Ascending aorta (tissue), 2 donors: ENCODE measurements at regions not wholly inside any gene's neighbourhood (a gene's known extent, or its start where the extent isn't known, plus 50 kb on each side); places are given as distances from the start of the nearest gene placed in this dataset.

Experiments
- DNase-seq, 2 donors: peaks; one replicate each; pipeline ENCODE4 v3.0.0-alpha.2; 2019; ENCODE audit warnings: low spot score in 2 of 2
- H3K27ac ChIP-seq, 2 donors: fragments of 200-600 bp; sonication (generic); one replicate each; pipeline ENCODE4 v1.5.1; 2016 to 2017; ENCODE audit warnings: mild to moderate bottlenecking in 1 of 2
- H3K27me3 ChIP-seq: fragments of 200-600 bp; sonication (generic); one replicate; pipeline ENCODE4 v1.5.1; 2017
- H3K36me3 ChIP-seq, 2 donors: fragments of 200-600 bp; sonication (generic); one replicate each; pipeline ENCODE4 v1.5.1; 2016
- H3K4me1 ChIP-seq, 2 donors: fragments of 200-600 bp; sonication (generic); one replicate each; pipeline ENCODE4 v1.5.1; 2016 to 2017; ENCODE audit warnings: mild to moderate bottlenecking in 1 of 2
- H3K4me3 ChIP-seq, 2 donors: fragments of 200-600 bp; sonication (generic); one replicate each; pipeline ENCODE4 v1.5.1; 2016 to 2017; ENCODE audit warnings: mild to moderate bottlenecking in 1 of 2
- H3K9me3 ChIP-seq, 2 donors: fragments of 200-600 bp; sonication (generic); one replicate each; pipeline ENCODE4 v1.5.1; 2016
- CTCF ChIP-seq, 3 experiments: fragments of 200-600 bp in 2 of 3; fragments of 450-650 bp in 1 of 3; sonication (generic) in 2 of 3; IDR thresholded peaks; one replicate each; pipeline ENCODE4 v1.5.1; 2016 to 2019; ENCODE audit warnings: antibody characterized with exemption in 3 of 3, mild to moderate bottlenecking in 1 of 3, moderate library complexity in 1 of 3
- intact Hi-C: fragments of 100-400 bp; cut with DNase I; formaldehyde crosslinking; loops from one replicate; pipeline ENCODE4 v1.15.1; 2023

- Histone ChIP-seq H3K27me3 (no peaks in the 10 kb centered on the region), H3K27ac (no peak overlapping the region)
- intact Hi-C loops = no loop called here
Measured at GRCh38 chr5:29015523-29015922, 1977.1 kb upstream of the CDH9 start.

GRCh38 chr5:29005386-29005785, 1967.0 kb upstream of the CDH9 start:
- no peaks in the 10 kb centered on the region for H3K4me1 ChIP-seq
- no peak for DNase-seq
- H3K27me3 ChIP-seq = no peaks in the 10 kb centered on the region
- no peaks in the 10 kb centered on the region for H3K36me3 ChIP-seq
- H3K9me3 ChIP-seq = no peaks in the 10 kb centered on the region
- intact Hi-C loops = no loop called here
- H3K27ac ChIP-seq = no peak overlapping the region
- H3K4me3 ChIP-seq = no peak overlapping the region
- TF ChIP-seq CTCF (IDR thresholded peaks at IDR 0.05) = no peak

More at GRCh38 chr5:29015523-29015922, 1977.1 kb upstream of the CDH9 start:
- TF ChIP-seq CTCF (IDR thresholded peaks at IDR 0.05) = no peak
- H3K4me3 ChIP-seq = no peak overlapping the region
- no peaks in the 10 kb centered on the region for H3K9me3 ChIP-seq
- no peaks in the 10 kb centered on the region for H3K36me3 ChIP-seq
- DNase-seq = no peak
- H3K4me1 ChIP-seq = no peaks in the 10 kb centered on the region

GRCh38 chr5:29002481-29002880, 1964.1 kb upstream of the CDH9 start:
- intact Hi-C loops = no loop called here
- TF ChIP-seq CTCF (IDR thresholded peaks at IDR 0.05) = no peak
- H3K4me1 ChIP-seq = no peaks in the 10 kb centered on the region
- no peaks in the 10 kb centered on the region for H3K36me3 ChIP-seq
- H3K27ac ChIP-seq = no peak overlapping the region
- no peak overlapping the region for H3K4me3 ChIP-seq
- DNase-seq = no peak
- no peaks in the 10 kb centered on the region for H3K27me3 ChIP-seq
- no peaks in the 10 kb centered on the region for H3K9me3 ChIP-seq

- intact Hi-C loops = no loop called here
- no peaks in the 10 kb centered on the region for H3K9me3 ChIP-seq
- H3K36me3 ChIP-seq = no peaks in the 10 kb centered on the region
- DNase-seq = no peak
- H3K27me3 ChIP-seq = no peaks in the 10 kb centered on the region
- TF ChIP-seq CTCF (IDR thresholded peaks at IDR 0.05) = no peak
- H3K27ac ChIP-seq = no peak overlapping the region
- no peaks in the 10 kb centered on the region for H3K4me1 ChIP-seq
- H3K4me3 ChIP-seq = no peak overlapping the region
Measured at GRCh38 chr5:29001666-29002065, 1963.3 kb upstream of the CDH9 start.

GRCh38 chr5:28984639-28985038, 1946.3 kb upstream of the CDH9 start:
- H3K9me3 ChIP-seq = peaks cover 0 to 11% of the 10 kb centered on the region in 2 donors
- intact Hi-C loops = no loop called here
- no peak for DNase-seq

More at GRCh38 chr5:28984639-28985038, 1946.3 kb upstream of the CDH9 start:
- TF ChIP-seq CTCF (IDR thresholded peaks at IDR 0.05) = no peak
- no peaks in the 10 kb centered on the region for H3K36me3 ChIP-seq
- no peak overlapping the region for H3K27ac ChIP-seq
- no peaks in the 10 kb centered on the region for H3K27me3 ChIP-seq
- no peak overlapping the region for H3K4me3 ChIP-seq
- no peaks in the 10 kb centered on the region for H3K4me1 ChIP-seq
